CD4-positive, alpha-beta T cell (primary cell): ENCODE measurements at regions not wholly inside any gene's neighbourhood (a gene's known extent, or its start where the extent isn't known, plus 50 kb on each side); places are given as distances from the start of the nearest gene placed in this dataset.

Experiments
- ATAC-seq: fragments of 200-7000 bp; cut with Tn5 transposase; one replicate; pipeline ENCODE4 v1.10.0; 2022; ENCODE audit warnings: mild to moderate bottlenecking; ENCODE audit not compliant: poor library complexity
- CTCF ChIA-PET: fragments of 350-600 bp; sonication (Branson Sonifier 250); formaldehyde crosslinking; loops from one replicate; lab custom pipeline; 2021; ENCODE audit warnings: antibody characterized with exemption, inconsistent platforms; lab: Charles Lee
- POLR2A ChIA-PET: fragments of 350-600 bp; sonication (Branson Sonifier 250); formaldehyde crosslinking; loops from one replicate; lab custom pipeline; 2021; ENCODE audit warnings: antibody characterized with exemption, inconsistent platforms; lab: Charles Lee
- DNase-seq, 14 experiments: peaks; one replicate each; pipeline ENCODE4 v3.0.0-alpha.2; 2013 to 2020; ENCODE audit warnings: mixed read lengths in 2 of 14
- H3K27ac ChIP-seq, 2 donors: one replicate each; pipeline versions ENCODE4 v1.5.1 to v1.7.0; 2013; ENCODE audit warnings: low read length in 2 of 2, low read depth in 1 of 2, mild to moderate bottlenecking in 1 of 2
- H3K27me3 ChIP-seq, 2 experiments: 1 replicate in 1 of 2; 2 replicates in 1 of 2; pipeline versions ENCODE4 v1.6.1 to v1.7.0; 2013; ENCODE audit warnings: low read length in 2 of 2, control low read depth in 1 of 2, mild to moderate bottlenecking in 1 of 2, moderate library complexity in 1 of 2; ENCODE audit not compliant: insufficient read depth in 2 of 2, control insufficient read depth in 1 of 2
- H3K36me3 ChIP-seq: one replicate; pipeline ENCODE4 v1.6.1; 2013; ENCODE audit warnings: low read length, control low read depth; ENCODE audit not compliant: insufficient read depth
- H3K4me1 ChIP-seq: one replicate; pipeline ENCODE4 v1.6.1; 2013; ENCODE audit warnings: low read length, control low read depth; ENCODE audit not compliant: insufficient read depth
- H3K4me3 ChIP-seq: one replicate; pipeline ENCODE4 v1.5.1; 2013; ENCODE audit warnings: mild to moderate bottlenecking, low read length, moderate library complexity
- H3K9me3 ChIP-seq, 2 experiments: 1 replicate in 1 of 2; 2 replicates in 1 of 2; pipeline versions ENCODE4 v1.6.1 to v1.7.0; 2013; ENCODE audit warnings: low read length in 2 of 2, mild to moderate bottlenecking in 2 of 2, control low read depth in 1 of 2, moderate library complexity in 1 of 2; ENCODE audit not compliant: control insufficient read depth in 1 of 2, insufficient read depth in 1 of 2
- H3K27ac Mint-ChIP-seq: one replicate; pipeline ENCODE4 v1.8.0; 2020; ENCODE audit warnings: mixed read lengths
- H3K27me3 Mint-ChIP-seq: one replicate; pipeline ENCODE4 v1.8.0; 2021; ENCODE audit warnings: mixed read lengths
- H3K36me3 Mint-ChIP-seq: one replicate; pipeline ENCODE4 v1.8.0; 2021; ENCODE audit warnings: low read depth, mixed read lengths
- H3K4me1 Mint-ChIP-seq: one replicate; pipeline ENCODE4 v1.8.0; 2021; ENCODE audit warnings: low read depth, mixed read lengths
- H3K4me3 Mint-ChIP-seq: one replicate; pipeline ENCODE4 v1.8.0; 2020; ENCODE audit warnings: mild to moderate bottlenecking, mixed read lengths
- H3K9me3 Mint-ChIP-seq: one replicate; pipeline ENCODE4 v1.8.0; 2020; ENCODE audit warnings: mixed read lengths
- intact Hi-C, 2 experiments: fragments of 100-400 bp; cut with DNase I in 1 of 2; cut with micrococcal nuclease in 1 of 2; formaldehyde crosslinking; loops; one replicate each; pipeline versions ENCODE4 v1.15.1 to v1.9.0; 2023 to 2025; cut with DNase I, micrococcal nuclease
- TF ChIP-seq, protein P1 (sequence below): fragments of 200-600 bp; IDR thresholded peaks from one replicate; pipeline ENCODE4 v1.8.0; 2022; ENCODE audit warnings: antibody characterized with exemption, mild to moderate bottlenecking

GRCh38 chr12:126636821-126637220 lies 1571.6 kb downstream of the AACS start:
- TF ChIP-seq, protein P1, sequence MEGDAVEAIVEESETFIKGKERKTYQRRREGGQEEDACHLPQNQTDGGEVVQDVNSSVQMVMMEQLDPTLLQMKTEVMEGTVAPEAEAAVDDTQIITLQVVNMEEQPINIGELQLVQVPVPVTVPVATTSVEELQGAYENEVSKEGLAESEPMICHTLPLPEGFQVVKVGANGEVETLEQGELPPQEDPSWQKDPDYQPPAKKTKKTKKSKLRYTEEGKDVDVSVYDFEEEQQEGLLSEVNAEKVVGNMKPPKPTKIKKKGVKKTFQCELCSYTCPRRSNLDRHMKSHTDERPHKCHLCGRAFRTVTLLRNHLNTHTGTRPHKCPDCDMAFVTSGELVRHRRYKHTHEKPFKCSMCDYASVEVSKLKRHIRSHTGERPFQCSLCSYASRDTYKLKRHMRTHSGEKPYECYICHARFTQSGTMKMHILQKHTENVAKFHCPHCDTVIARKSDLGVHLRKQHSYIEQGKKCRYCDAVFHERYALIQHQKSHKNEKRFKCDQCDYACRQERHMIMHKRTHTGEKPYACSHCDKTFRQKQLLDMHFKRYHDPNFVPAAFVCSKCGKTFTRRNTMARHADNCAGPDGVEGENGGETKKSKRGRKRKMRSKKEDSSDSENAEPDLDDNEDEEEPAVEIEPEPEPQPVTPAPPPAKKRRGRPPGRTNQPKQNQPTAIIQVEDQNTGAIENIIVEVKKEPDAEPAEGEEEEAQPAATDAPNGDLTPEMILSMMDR: no peak
- Mint-ChIP-seq H3K4me1 (no peaks in the 10 kb centered on the region), H3K4me3 (no peak overlapping the region), H3K9me3 (peaks cover 11% of the 10 kb centered on the region), H3K27me3 (no peaks in the 10 kb centered on the region), H3K36me3 (no peaks in the 10 kb centered on the region), H3K27ac (no peak overlapping the region)
- H3K4me3 ChIP-seq: no peak overlapping the region
- peaks cover 0 to 10% of the 10 kb centered on the region in 2 experiments for H3K9me3 ChIP-seq
- ChIA-PET CTCF (no interaction called here), POLR2A (no interaction called here)
- no peaks in the 10 kb centered on the region for H3K4me1 ChIP-seq
- no peak for DNase-seq
- H3K27ac ChIP-seq: no peak overlapping the region
- intact Hi-C loops: no loop called here
- H3K36me3 ChIP-seq: no peaks in the 10 kb centered on the region
- no peaks in the 10 kb centered on the region for H3K27me3 ChIP-seq
- ATAC-seq: no peak

DNA sequence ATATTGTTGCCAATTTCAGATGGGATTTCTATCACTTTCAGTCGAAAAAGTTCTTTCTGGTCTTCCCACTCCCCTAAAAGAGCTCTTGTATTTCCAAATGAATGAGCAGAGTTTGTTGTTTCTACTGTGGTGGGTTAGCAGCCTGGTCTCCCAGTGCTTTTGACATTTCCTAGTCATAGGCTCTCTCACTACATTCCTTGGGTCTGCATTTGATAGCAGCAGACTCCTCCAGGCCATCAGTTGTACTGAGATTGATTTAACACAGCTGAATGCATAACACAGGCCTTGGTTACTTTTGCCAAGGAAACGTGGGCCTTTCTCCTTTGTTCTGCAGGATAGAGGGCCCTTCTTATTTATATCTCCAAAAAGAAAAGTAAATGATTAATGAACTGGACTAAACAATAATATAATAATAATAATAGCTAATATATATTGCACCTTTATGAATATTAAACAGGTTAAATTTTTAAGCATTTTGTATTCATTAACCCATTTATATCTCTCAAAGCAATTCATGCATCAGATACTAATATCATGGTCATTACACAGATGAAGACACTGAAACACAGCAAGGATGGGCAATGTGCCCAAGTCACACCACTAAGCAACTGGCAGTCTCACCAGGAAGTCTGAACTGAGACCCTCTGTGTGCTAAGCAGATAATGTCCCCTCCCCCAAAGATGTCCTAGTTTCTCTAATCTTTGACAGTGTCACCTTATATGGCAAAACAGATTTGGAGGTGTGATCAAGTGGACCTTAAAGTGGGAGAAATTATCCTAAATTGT lies 1579.2 kb downstream of the AACS start:
- ATAC-seq (no peak), DNase-seq (no peak)
- intact Hi-C loops: no loop called here
- POLR2A ChIA-PET: no interaction called here
- H3K27me3 ChIP-seq: no peaks in the 10 kb centered on the region
- Mint-ChIP-seq H3K36me3 (no peaks in the 10 kb centered on the region), H3K27me3 (no peaks in the 10 kb centered on the region), H3K4me3 (no peak overlapping the region), H3K27ac (no peak overlapping the region), H3K9me3 (peaks cover 15% of the 10 kb centered on the region), H3K4me1 (no peaks in the 10 kb centered on the region)
- no peak overlapping the region for H3K4me3 ChIP-seq
- peaks cover 0 to 12% of the 10 kb centered on the region in 2 experiments for H3K9me3 ChIP-seq
- no peak overlapping the region for H3K27ac ChIP-seq
- no peaks in the 10 kb centered on the region for H3K4me1 ChIP-seq
- CTCF ChIA-PET: no interaction called here
- TF ChIP-seq, protein P1: no peak
- no peaks in the 10 kb centered on the region for H3K36me3 ChIP-seq

- TF ChIP-seq, protein P1: no peak
- intact Hi-C loops: no loop called here
- H3K4me1 Mint-ChIP-seq: no peaks in the 10 kb centered on the region
- H3K36me3 ChIP-seq: no peaks in the 10 kb centered on the region
- DNase-seq (no peak), ATAC-seq (no peak)
- H3K4me3 Mint-ChIP-seq: no peak overlapping the region
- ChIA-PET CTCF (no interaction called here), POLR2A (no interaction called here)
- no peak overlapping the region for H3K4me3 ChIP-seq
- no peak overlapping the region for H3K27ac ChIP-seq
- H3K9me3 Mint-ChIP-seq: peaks cover 4% of the 10 kb centered on the region
- no peaks in the 10 kb centered on the region for H3K27me3 ChIP-seq
- H3K36me3 Mint-ChIP-seq: no peaks in the 10 kb centered on the region
- H3K9me3 ChIP-seq: peaks cover 0 to 7% of the 10 kb centered on the region in 2 experiments
- no peaks in the 10 kb centered on the region for H3K27me3 Mint-ChIP-seq
- H3K4me1 ChIP-seq: no peaks in the 10 kb centered on the region
- no peak overlapping the region for H3K27ac Mint-ChIP-seq
Observed at GRCh38 chr12:126648074-126648473, 1582.8 kb downstream of the AACS start.
